WI38 (cell line): ENCODE measurements at regions not wholly inside any gene's neighbourhood (a gene's known extent, or its start where the extent isn't known, plus 50 kb on each side); places are given as distances from the start of the nearest gene placed in this dataset.

ENCODE experiments used
- H3K4me3 ChIP-seq: 2 replicates; pipeline ENCODE4 v1.5.1; 2011; ENCODE audit warnings: low read depth, mild to moderate bottlenecking, control low read depth, low read length
- TF ChIP-seq, protein P1 (sequence below): IDR thresholded peaks from 2 replicates; pipeline ENCODE4 v1.5.1; 2012; ENCODE audit warnings: low read depth, mild to moderate bottlenecking, control low read depth, low read length

DNA sequence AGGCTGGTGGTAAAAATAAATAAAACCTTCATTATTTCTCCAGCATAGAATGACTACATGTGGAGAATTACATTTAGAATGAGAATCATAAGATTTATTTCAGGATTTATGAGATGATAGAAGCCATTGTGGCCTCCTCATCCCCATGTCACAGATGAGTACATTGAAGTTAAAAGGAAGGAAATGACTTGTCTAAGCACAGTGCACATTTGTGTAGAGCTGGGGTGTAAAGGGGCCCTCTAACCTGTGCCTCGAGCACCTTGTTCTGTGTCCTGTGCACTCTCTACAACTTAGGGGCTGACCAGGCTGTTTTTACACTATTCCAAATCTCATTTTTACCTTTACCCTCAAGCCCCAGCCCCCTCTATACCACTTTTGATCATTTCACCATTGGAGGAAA is 179.4 kb downstream of the RHOU start:
- TF ChIP-seq, protein P1, sequence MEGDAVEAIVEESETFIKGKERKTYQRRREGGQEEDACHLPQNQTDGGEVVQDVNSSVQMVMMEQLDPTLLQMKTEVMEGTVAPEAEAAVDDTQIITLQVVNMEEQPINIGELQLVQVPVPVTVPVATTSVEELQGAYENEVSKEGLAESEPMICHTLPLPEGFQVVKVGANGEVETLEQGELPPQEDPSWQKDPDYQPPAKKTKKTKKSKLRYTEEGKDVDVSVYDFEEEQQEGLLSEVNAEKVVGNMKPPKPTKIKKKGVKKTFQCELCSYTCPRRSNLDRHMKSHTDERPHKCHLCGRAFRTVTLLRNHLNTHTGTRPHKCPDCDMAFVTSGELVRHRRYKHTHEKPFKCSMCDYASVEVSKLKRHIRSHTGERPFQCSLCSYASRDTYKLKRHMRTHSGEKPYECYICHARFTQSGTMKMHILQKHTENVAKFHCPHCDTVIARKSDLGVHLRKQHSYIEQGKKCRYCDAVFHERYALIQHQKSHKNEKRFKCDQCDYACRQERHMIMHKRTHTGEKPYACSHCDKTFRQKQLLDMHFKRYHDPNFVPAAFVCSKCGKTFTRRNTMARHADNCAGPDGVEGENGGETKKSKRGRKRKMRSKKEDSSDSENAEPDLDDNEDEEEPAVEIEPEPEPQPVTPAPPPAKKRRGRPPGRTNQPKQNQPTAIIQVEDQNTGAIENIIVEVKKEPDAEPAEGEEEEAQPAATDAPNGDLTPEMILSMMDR = no peak

DNA sequence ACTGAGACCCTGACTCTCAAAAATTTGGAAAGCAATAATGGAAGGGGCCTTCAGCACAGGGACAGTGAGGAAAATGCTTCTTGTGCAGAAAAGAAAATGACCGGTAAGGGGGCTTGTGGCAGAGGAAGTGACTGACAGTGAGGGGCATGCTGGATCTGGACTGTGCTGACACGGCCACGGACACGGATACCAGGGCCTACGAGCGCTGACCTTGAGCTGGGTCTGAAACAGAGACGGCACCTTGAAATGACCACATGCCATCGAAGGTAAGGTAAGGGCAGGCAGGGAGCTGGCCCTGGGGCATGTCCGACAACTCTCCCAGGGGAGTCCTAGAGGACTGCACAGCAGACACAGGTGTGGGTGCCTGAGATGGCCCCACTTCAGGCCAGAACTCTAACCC is 182.1 kb downstream of the RHOU start:
- TF ChIP-seq, protein P1 = no peak
- H3K4me3 ChIP-seq = no peak overlapping the region

More for the DNA sequence above, 179.4 kb downstream of the RHOU start:
- no peak overlapping the region for H3K4me3 ChIP-seq

DNA sequence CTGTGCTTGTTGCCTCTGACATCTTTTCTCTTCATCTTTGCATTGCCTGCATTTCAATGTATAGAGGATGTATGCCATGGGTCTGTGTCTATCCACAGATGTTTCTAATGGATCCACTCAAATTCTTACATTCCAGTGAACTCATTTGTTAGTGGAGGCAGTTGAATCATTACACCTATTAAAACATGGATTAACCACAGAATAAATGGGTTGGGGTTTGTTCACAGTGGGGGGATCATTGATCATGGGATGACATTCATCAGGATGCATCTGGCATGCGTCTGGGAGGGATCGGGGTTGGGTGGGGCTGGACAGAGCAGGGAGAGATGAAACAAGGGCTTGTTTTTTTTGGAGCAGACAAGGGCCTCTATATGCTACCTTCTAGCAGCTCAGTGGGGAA is 182.5 kb downstream of the RHOU start:
- no peak overlapping the region for H3K4me3 ChIP-seq
- TF ChIP-seq, protein P1 = no peak

DNA sequence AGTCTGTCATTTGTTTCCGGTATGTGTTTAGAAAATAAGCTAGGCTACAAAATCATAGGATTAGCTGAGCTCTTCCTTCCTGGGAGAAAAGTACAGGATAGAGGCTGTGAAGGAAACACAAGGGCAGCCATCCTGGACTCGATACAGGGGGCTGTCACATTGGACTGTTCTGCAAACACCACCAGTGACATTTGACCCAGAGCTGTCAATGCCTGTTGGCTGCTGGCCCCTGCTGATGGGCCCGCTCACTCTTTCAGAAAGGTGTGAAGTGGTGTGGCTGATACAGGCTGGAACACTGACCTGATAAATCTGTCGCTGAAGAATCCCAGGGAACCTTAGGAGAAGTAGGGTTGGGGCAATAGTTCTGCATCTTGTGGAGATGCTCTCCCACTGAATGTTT is 183.1 kb downstream of the RHOU start:
- TF ChIP-seq, protein P1 = no peak
- no peak overlapping the region for H3K4me3 ChIP-seq

DNA sequence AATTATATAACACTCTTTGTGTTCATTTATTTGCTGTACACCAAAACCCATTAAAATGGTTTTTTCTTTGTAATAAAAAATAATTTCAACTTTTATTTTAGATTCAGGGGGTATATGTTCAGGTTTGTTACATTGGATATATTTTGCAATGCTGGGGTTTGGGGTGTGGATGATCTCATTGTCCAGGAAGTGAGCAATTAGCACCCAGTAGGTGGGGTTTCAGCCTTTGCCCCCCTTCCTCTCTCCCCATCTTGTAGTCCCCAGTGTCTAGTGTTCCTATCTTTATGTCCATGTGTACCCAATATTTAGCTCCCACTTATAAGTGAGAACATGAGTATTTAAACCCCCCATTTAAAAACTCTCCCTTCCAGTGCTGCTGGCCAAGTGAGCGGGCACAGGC is 184.6 kb downstream of the RHOU start:
- TF ChIP-seq, protein P1 = no peak

DNA sequence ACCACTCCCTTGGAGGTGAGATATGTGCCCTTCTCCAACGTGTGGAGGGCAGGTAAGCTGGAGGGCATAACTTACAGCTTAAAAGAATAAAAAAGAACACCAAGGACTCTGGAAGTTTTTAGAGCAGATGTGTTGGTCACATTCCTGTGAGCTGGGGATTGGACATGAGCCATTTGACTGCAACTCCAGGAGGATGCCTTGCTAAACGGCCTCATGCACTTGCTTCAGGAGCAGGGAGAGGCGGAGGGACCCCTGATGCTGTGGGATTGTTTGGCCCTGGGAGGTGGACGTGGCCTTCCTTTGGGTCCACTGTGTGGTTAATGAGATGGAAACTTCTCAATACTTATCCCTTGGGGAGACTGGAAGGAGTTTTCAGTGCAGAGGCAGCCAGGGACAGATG is 185.6 kb downstream of the RHOU start:
- H3K4me3 ChIP-seq = no peak overlapping the region
- TF ChIP-seq, protein P1 = no peak

More for the DNA sequence above, 184.6 kb downstream of the RHOU start:
- no peak overlapping the region for H3K4me3 ChIP-seq

DNA sequence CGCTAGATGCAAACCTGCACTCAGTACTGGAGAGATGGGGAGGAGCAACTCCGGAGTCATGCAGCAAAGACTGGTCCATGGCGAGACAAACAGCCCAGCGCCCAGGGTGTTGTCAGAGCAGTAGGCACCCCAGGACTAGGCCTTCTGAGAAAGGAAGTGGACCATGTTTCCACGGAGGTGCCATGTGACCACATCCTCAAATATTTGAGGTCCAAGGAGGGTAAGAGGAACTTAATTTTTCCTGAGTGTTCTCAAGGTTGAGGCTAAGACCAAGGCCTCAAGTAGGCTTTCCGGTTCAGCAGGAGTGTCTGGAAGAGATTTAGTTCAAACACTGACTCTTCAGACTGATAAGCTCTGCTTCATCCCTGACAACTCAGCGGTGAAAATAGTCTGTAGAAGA is 186.2 kb downstream of the RHOU start:
- no peak overlapping the region for H3K4me3 ChIP-seq
- TF ChIP-seq, protein P1 = no peak
